NCI-H146 treated with DMSO at 0.1 percent for 48 hours (cell line): ENCODE measurements at regions not wholly inside any gene's neighbourhood (a gene's known extent, or its start where the extent isn't known, plus 50 kb on each side); places are given as distances from the start of the nearest gene placed in this dataset.
A peak's percentile ranks its signal among the peaks of the same experiment; 100 is the strongest.
"Not testable (repeated sequence)": the region's sequence is repeated elsewhere in the genome, so short reads cannot be mapped to it uniquely, and the experiment has no call there.

ENCODE experiments used
- DNase-seq: peaks from one replicate; lab custom pipeline; 2025; ENCODE audit not compliant: unreplicated experiment; lab: John Stamatoyannopoulos, UW

- no peak for DNase-seq
Observed at GRCh38 chr4:79850626-79851025, 222.4 kb downstream of the ANTXR2 start.

GRCh38 chr4:79848329-79848728, 224.7 kb downstream of the ANTXR2 start:
- DNase-seq, result no peak

- DNase-seq, result no peak
Observed at GRCh38 chr4:79847411-79847810, 225.6 kb downstream of the ANTXR2 start.

- DNase-seq, result no peak
Observed at GRCh38 chr4:79842162-79842561, 230.9 kb downstream of the ANTXR2 start.

GRCh38 chr4:79833857-79834256, 239.2 kb downstream of the ANTXR2 start:
- DNase-seq, result no peak

- no peak for DNase-seq
Observed at GRCh38 chr4:79831701-79832514, 241.1 kb downstream of the ANTXR2 start.

GRCh38 chr4:79831119-79831528, 241.9 kb downstream of the ANTXR2 start:
- DNase-seq, result no peak

GRCh38 chr4:79827283-79827682, 245.7 kb downstream of the ANTXR2 start:
- DNase-seq, result no peak

GRCh38 chr4:79823148-79823763, 249.8 kb downstream of the ANTXR2 start:
- no peak for DNase-seq

GRCh38 chr4:79820427-79820826, 252.6 kb downstream of the ANTXR2 start:
- no peak for DNase-seq

- not testable (repeated sequence) for DNase-seq
Observed at GRCh38 chr4:79807933-79808332, 265.1 kb downstream of the ANTXR2 start.

- no peak for DNase-seq
Observed at GRCh38 chr4:79798047-79798446, 275.0 kb downstream of the ANTXR2 start.

GRCh38 chr4:79796948-79797347, 276.1 kb downstream of the ANTXR2 start:
- no peak for DNase-seq

- no peak for DNase-seq
Observed at GRCh38 chr4:79788884-79789283, 284.1 kb downstream of the ANTXR2 start.

- no peak for DNase-seq
Observed at GRCh38 chr4:79780129-79780528, 292.9 kb downstream of the ANTXR2 start.

GRCh38 chr4:79772510-79772909, 300.5 kb downstream of the ANTXR2 start:
- no peak for DNase-seq

GRCh38 chr4:79764120-79764519, 308.9 kb downstream of the ANTXR2 start:
- no peak for DNase-seq

- DNase-seq, result no peak
Observed at GRCh38 chr4:79763486-79764075, 309.4 kb downstream of the ANTXR2 start.

GRCh38 chr4:79759793-79760192, 313.2 kb downstream of the ANTXR2 start:
- DNase-seq, result no peak

- DNase-seq, result no peak
Observed at GRCh38 chr4:79757600-79757999, 315.4 kb downstream of the ANTXR2 start.

GRCh38 chr4:79756140-79756895, 316.7 kb downstream of the ANTXR2 start:
- DNase-seq, result peak; percentile 22
